Keratinocyte (primary cell): ENCODE measurements at regions not wholly inside any gene's neighbourhood (a gene's known extent, or its start where the extent isn't known, plus 50 kb on each side); places are given as distances from the start of the nearest gene placed in this dataset.

ENCODE experiments used
- CTCF ChIP-seq, 3 experiments: IDR thresholded peaks in 1 of 3; conservative IDR thresholded peaks in 1 of 3; optimal IDR thresholded peaks in 1 of 3; 2 replicates in 2 of 3; 3 replicates in 1 of 3; pipeline versions ENCODE3 to v1.5.1; 2011; ENCODE audit warnings: low read length in 3 of 3, mild to moderate bottlenecking in 3 of 3, moderate library complexity in 2 of 3, control low read depth in 1 of 3, inconsistent platforms in 1 of 3; ENCODE audit not compliant: insufficient read depth in 2 of 3; ENCODE audit errors: extremely low read depth in 1 of 3
- EZH2 ChIP-seq: IDR thresholded peaks from one replicate; pipeline ENCODE4 v1.6.1; 2012; ENCODE audit warnings: inconsistent platforms, mild to moderate bottlenecking, low read length, moderate library complexity

DNA sequence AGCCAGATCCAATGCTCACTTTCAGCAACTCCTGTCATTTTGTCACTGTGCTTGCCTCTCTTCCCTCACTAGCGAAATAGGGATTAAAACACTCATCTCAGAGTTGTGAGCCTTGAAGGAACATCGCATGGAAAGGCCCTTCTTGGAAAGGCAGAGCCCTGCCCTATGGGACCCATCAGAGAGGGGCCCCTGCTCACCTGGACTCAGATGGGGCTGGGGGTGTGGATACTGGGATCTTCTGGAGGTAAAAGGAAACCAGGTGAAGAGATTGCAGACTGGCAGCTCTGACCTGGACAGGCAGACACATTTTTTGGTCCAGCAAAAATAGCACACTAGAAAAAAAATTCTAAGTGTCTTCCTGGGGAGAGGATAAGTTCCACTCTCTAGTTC is 54.2 kb upstream of the EPS8L3 start:
- no peak for TF ChIP-seq CTCF (optimal IDR thresholded peaks at IDR 0.05 in 1 of 3, IDR thresholded peaks at IDR 0.05 in 1 of 3, conservative IDR thresholded peaks at IDR 0.05 in 1 of 3; ENCODE audit: extremely low read depth in 1 of 3, insufficient read depth in 2 of 3, low read length in 3 of 3)
- no peak for TF ChIP-seq EZH2
